Heart right ventricle (tissue), 16 donors: ENCODE measurements at regions not wholly inside any gene's neighbourhood (a gene's known extent, or its start where the extent isn't known, plus 50 kb on each side); places are given as distances from the start of the nearest gene placed in this dataset.

ENCODE experiments used
- ATAC-seq, 8 donors: fragments of 200-7000 bp; cut with Tn5 transposase; one replicate each; pipeline ENCODE4 v1.9.1; 2020; ENCODE audit warnings: mild to moderate bottlenecking in 8 of 8, moderate library complexity in 8 of 8, moderate number of reproducible peaks in 1 of 8
- DNase-seq, 2 donors: peaks; one replicate each; pipeline ENCODE4 v3.0.0-alpha.2; 2020
- H3K27ac ChIP-seq, 10 donors: fragments of 200-600 bp; sonication (generic) in 2 of 10; one replicate each; pipeline versions ENCODE4 v1.5.0 to v1.8.0; 2020 to 2022; ENCODE audit warnings: mild to moderate bottlenecking in 3 of 10
- H3K27me3 ChIP-seq, 7 donors: fragments of 200-600 bp; one replicate each; pipeline ENCODE4 v1.8.0; 2021 to 2022; ENCODE audit warnings: mild to moderate bottlenecking in 2 of 7
- H3K36me3 ChIP-seq, 9 donors: fragments of 200-600 bp; sonication (generic) in 1 of 9; one replicate each; pipeline versions ENCODE4 v1.5.0 to v1.8.0; 2020 to 2022; ENCODE audit warnings: mild to moderate bottlenecking in 2 of 9
- H3K4me1 ChIP-seq, 9 donors: fragments of 200-600 bp; sonication (generic) in 1 of 9; one replicate each; pipeline versions ENCODE4 v1.5.0 to v1.8.0; 2020 to 2022; ENCODE audit warnings: mild to moderate bottlenecking in 4 of 9
- H3K4me3 ChIP-seq, 10 donors: fragments of 200-600 bp; sonication (generic) in 2 of 10; one replicate each; pipeline versions ENCODE4 v1.5.0 to v1.8.0; 2020 to 2022; ENCODE audit warnings: mild to moderate bottlenecking in 7 of 10, moderate library complexity in 2 of 10
- H3K9me3 ChIP-seq, 11 donors: fragments of 200-600 bp in 10 of 11; sonication (generic) in 2 of 11; one replicate each; pipeline versions ENCODE4 v1.5.0 to v1.8.0; 2013 to 2022; ENCODE audit warnings: mild to moderate bottlenecking in 2 of 11, control low read depth in 1 of 11, moderate library complexity in 1 of 11
- WGBS, 2 donors: extraction: QIAGEN DNeasy Blood & Tissue Kit; methylation state at CpG; one replicate each; pipeline ENCODE4 v1.1.7; 2013; ENCODE audit warnings: inconsistent platforms in 1 of 2; 5-methylcytosine and 5-hydroxymethylcytosine counted together
- intact Hi-C, 10 donors: fragments of 100-400 bp; cut with DNase I; formaldehyde crosslinking; loops; one replicate each; pipeline versions ENCODE4 v1.11.1 to v1.14.2; 2022
- TF ChIP-seq, protein P1 (sequence below), 9 donors: fragments of 200-600 bp; sonication (generic) in 2 of 9; IDR thresholded peaks; one replicate each; pipeline versions ENCODE4 v1.5.0 to v1.8.0; 2021 to 2022; ENCODE audit warnings: antibody characterized with exemption in 9 of 9, mild to moderate bottlenecking in 5 of 9, moderate library complexity in 1 of 9
- donor health status: Arrhythmogenic right ventricular cardiomyopathy.
- donor health status: ischemic (EF 13 %, LVEDD 7.1; RV severe dilation, severe dysfunction).
- donor health status: healthy with polysubstance abuse.
- donor health status: DM: no; HTN: yes; CAD: no.
- donor health status: DM: no; HTN: no; CAD: no.
- donor health status: ischemic (EF 25% LVEDD 6.9; RV normal size, moderate dysfunction).
- donor health status: ischemic (EF 25% LVEDD 5.7; RV mildly dilated, moderate dysfunction).
- donor health status: healthy.
- donor health status: DM: yes; HTN: yes; CAD: no.
- donor health status: Ischemic cardiomyopathy.
- donor health status: ischemic (EF 35%, LVEDD 5.7; RV mildly dilated, moderate dysfunction).
- donor health status: nonischemic (EF 11% LVEDD 7.7; RV severe dilation, severe dysfunction).
- donor health status: DM: yes; HTN: yes; CAD: no.
- donor health status: PGD.
- donor health status: ischemic (EF 29% LVEDD 5.4; RV normal size, mild dysfunction).
- donor health status: nonischemic (EF 23%, LVEDD 6.1; RV moderate dilation, normal function).

- Histone ChIP-seq H3K36me3 (no peaks in the 10 kb centered on the region), H3K9me3 (peaks cover 0 to 6% (median 0%) of the 10 kb centered on the region in 11 donors), H3K27ac (no peak overlapping the region), H3K4me1 (peaks cover 0 to 13% (median 8%) of the 10 kb centered on the region in 9 donors), H3K27me3 (peaks cover 0 to 69% (median 55%) of the 10 kb centered on the region in 7 donors), H3K4me3 (no peak overlapping the region)
- ATAC-seq: no peak
- intact Hi-C loops: no loop called here
- no peak for DNase-seq
- TF ChIP-seq, protein P1, sequence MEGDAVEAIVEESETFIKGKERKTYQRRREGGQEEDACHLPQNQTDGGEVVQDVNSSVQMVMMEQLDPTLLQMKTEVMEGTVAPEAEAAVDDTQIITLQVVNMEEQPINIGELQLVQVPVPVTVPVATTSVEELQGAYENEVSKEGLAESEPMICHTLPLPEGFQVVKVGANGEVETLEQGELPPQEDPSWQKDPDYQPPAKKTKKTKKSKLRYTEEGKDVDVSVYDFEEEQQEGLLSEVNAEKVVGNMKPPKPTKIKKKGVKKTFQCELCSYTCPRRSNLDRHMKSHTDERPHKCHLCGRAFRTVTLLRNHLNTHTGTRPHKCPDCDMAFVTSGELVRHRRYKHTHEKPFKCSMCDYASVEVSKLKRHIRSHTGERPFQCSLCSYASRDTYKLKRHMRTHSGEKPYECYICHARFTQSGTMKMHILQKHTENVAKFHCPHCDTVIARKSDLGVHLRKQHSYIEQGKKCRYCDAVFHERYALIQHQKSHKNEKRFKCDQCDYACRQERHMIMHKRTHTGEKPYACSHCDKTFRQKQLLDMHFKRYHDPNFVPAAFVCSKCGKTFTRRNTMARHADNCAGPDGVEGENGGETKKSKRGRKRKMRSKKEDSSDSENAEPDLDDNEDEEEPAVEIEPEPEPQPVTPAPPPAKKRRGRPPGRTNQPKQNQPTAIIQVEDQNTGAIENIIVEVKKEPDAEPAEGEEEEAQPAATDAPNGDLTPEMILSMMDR (IDR thresholded peaks at IDR 0.05): no peak
- 84 to 91% methylated on average over 9 of the region's 9 CpGs for WGBS, 2 donors
Observed at GRCh38 chr13:111969551-111970135, 97.3 kb upstream of the SOX1 start.

DNA sequence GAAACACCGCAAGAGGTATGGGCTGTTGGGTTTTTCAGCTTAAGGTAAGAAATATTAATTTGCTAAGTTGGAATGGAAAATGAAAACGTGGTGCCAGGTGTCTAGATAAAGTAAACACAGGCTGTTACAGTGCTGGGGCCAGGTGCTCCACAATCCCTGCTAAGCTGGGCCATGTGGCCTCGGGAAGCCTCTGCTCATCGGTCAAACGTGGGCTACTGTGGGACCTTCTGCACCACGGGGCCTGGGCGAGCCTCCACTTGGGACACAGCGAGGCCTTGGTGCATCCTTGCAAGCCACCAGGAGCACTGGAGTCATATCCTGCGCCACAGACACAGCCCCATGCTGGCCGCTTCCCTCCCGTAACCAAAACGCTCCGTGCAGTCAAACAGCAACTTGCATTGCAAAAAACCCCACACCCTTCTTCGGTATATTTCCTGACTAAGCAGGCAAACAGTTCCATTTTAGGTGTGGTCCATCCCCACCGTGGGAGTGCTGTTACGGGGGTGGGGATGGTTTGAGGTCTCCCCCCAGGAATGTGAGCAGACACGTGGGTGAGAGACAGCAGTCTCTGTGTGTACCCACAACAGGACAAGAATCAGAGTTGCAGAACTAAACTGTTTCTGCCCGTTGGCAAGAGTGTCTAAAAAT, 96.3 kb upstream of the SOX1 start:
- TF ChIP-seq, protein P1 (IDR thresholded peaks at IDR 0.05): no peak
- ATAC-seq: no peak
- H3K27me3 ChIP-seq: peaks cover 0 to 69% (median 55%) of the 10 kb centered on the region in 7 donors
- no peak overlapping the region for H3K27ac ChIP-seq
- peaks cover 0 to 13% (median 8%) of the 10 kb centered on the region in 9 donors for H3K4me1 ChIP-seq
- intact Hi-C loops: no loop called here
- DNase-seq: no peak
- no peaks in the 10 kb centered on the region for H3K36me3 ChIP-seq
- no peak overlapping the region for H3K4me3 ChIP-seq
- peaks cover 0 to 15% (median 0%) of the 10 kb centered on the region in 11 donors for H3K9me3 ChIP-seq
- 70% methylated on average over 18 of the region's 18 CpGs for WGBS, 2 donors

- TF ChIP-seq, protein P1 (IDR thresholded peaks at IDR 0.05): no peak
- ATAC-seq: no peak
- Histone ChIP-seq H3K9me3 (peaks cover 0 to 20% (median 0%) of the 10 kb centered on the region in 11 donors), H3K27ac (no peak overlapping the region), H3K27me3 (peaks cover 0 to 66% (median 52%) of the 10 kb centered on the region in 7 donors), H3K36me3 (no peaks in the 10 kb centered on the region), H3K4me3 (no peak overlapping the region), H3K4me1 (peaks cover 0 to 13% (median 8%) of the 10 kb centered on the region in 9 donors)
- DNase-seq: no peak
- intact Hi-C loops: no loop called here
- 56 to 65% methylated on average over 25 of the region's 25 CpGs for WGBS, 2 donors
Observed at GRCh38 chr13:111971891-111972780, 94.8 kb upstream of the SOX1 start.

DNA sequence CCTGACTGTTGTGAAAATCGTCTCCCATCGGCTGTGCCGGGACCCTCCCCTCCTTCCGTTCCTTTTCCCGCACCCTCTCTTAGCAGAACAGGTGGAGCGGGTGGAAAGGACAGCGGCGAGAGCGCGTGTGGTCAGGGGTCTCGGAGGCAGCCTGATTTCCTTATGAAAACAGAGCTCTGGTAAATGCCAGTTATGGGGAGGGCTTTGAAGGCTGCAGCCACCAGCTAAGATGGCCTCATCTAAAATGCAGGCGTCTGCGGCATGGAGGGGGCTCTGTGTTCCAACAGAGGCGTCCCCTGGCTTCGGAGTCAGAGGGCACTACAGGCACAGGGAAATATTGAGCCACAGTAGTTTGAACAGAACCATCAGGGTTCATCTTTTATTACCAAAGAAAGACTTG, 93.8 kb upstream of the SOX1 start:
- H3K27ac ChIP-seq: no peak overlapping the region
- H3K9me3 ChIP-seq: peaks cover 0 to 20% (median 0%) of the 10 kb centered on the region in 11 donors
- DNase-seq: no peak
- ATAC-seq: peak in 1 of 8 donors; percentile 13
- WGBS, 2 donors: 22 to 36% methylated on average over 15 of the region's 15 CpGs
- H3K36me3 ChIP-seq: no peaks in the 10 kb centered on the region
- intact Hi-C loops: no loop called here
- no peak overlapping the region for H3K4me3 ChIP-seq
- peaks cover 0 to 59% (median 47%) of the 10 kb centered on the region in 7 donors for H3K27me3 ChIP-seq
- peaks cover 0 to 13% (median 8%) of the 10 kb centered on the region in 9 donors for H3K4me1 ChIP-seq
- TF ChIP-seq, protein P1 (IDR thresholded peaks at IDR 0.05): no peak
